ENCODE measurements at regions not wholly inside any gene's neighbourhood (a gene's known extent, or its start where the extent isn't known, plus 50 kb on each side); places are given as distances from the start of the nearest gene placed in this dataset.

GRCh38 chr11:116300232-116300631 is 472.6 kb downstream of the BUD13 start (continued):
- no peak for TF ChIP-seq ZNF462 (CRISPR knock-in tag; IDR thresholded peaks at IDR 0.05)
- TF ChIP-seq EZH2 (IDR thresholded peaks at IDR 0.05; ENCODE audit: low read depth, unreplicated experiment), result no peak
- no peak for TF ChIP-seq ZNF331 (CRISPR knock-in tag; IDR thresholded peaks at IDR 0.05; ENCODE audit: low read depth)
- no peak for TF ChIP-seq NANOG (IDR thresholded peaks at IDR 0.05; ENCODE audit: borderline replicate concordance)
- no peak for TF ChIP-seq STAT1 (IDR thresholded peaks at IDR 0.05; ENCODE audit: unreplicated experiment)
- TF ChIP-seq ETS1 (IDR thresholded peaks at IDR 0.05), result no peak

DNA sequence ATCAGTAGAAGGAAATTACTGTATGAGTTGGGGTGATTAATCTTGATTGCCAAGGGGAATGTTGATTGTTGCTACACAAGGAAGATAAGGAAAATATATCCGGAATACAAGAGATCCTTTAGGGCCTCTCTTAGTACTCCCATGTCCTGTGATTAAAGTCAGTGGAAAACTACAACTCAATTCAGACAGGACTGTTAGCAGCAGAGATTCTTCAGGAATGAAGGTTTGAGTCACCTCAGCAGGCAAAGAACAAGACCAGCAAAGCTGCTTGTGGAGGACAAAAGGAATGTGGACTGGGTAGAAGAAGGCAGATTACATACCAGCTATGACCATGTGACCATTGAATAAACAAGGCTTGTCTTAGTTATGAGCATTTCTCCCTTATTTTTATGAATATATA is 478.2 kb downstream of the BUD13 start:
- no peak for TF ChIP-seq EZH2phosphoT487 (IDR thresholded peaks at IDR 0.05; ENCODE audit: unreplicated experiment)
- ATAC-seq, result no peak
- H3K4me1 Mint-ChIP-seq, result no peaks in the 10 kb centered on the region

More for the DNA sequence above, 478.2 kb downstream of the BUD13 start:
- H3K9me2 ChIP-seq (ENCODE audit: insufficient read depth), result peaks cover 14% of the 10 kb centered on the region
- H3K27me3 ChIP-seq (ENCODE audit: insufficient read depth), result no peaks in the 10 kb centered on the region
- no peaks in the 10 kb centered on the region for H3K79me2 ChIP-seq (replicated peaks; ENCODE audit: insufficient read depth)
- peaks cover 11% of the 10 kb centered on the region for H3K9me3 Mint-ChIP-seq
- H3K36me3 Mint-ChIP-seq (ENCODE audit: low read depth), result 0 out of 3 replicates have a peak, but pooled peaks cover 6% of the 10 kb centered on the region
- H3K4me2 ChIP-seq, result no peak overlapping the region
- H3K27me3 Mint-ChIP-seq (ENCODE audit: insufficient read depth, low read depth, poor library complexity), result no peaks in the 10 kb centered on the region
- H3K36me3 ChIP-seq (ENCODE audit: insufficient read depth), result no peaks in the 10 kb centered on the region
- no peak overlapping the region for H3K4me3 ChIP-seq
- no peaks in the 10 kb centered on the region for H3F3A ChIP-seq (replicated peaks; ENCODE audit: low read depth)
- H3K27ac Mint-ChIP-seq, result no peak overlapping the region
- no peak for DNase-seq (ENCODE audit: low spot score)
- H3K4me1 ChIP-seq (ENCODE audit: insufficient read depth), result no peaks in the 10 kb centered on the region
- no peaks in the 10 kb centered on the region for H4K20me1 ChIP-seq (replicated peaks; ENCODE audit: insufficient read depth)
- H3K27ac ChIP-seq (ENCODE audit: low read depth), result no peak overlapping the region
- H2AFZ ChIP-seq, result no peak overlapping the region
- no peak overlapping the region for H3K4me3 Mint-ChIP-seq
